Keratinocyte (primary cell): ENCODE measurements at regions not wholly inside any gene's neighbourhood (a gene's known extent, or its start where the extent isn't known, plus 50 kb on each side); places are given as distances from the start of the nearest gene placed in this dataset.

ENCODE experiments used
- EZH2 ChIP-seq: IDR thresholded peaks from one replicate; pipeline ENCODE4 v1.6.1; 2012; ENCODE audit warnings: inconsistent platforms, mild to moderate bottlenecking, low read length, moderate library complexity
- TF ChIP-seq, protein P1 (sequence below), 3 experiments: IDR thresholded peaks in 1 of 3; conservative IDR thresholded peaks in 1 of 3; optimal IDR thresholded peaks in 1 of 3; 2 replicates in 2 of 3; 3 replicates in 1 of 3; pipeline versions ENCODE3 to v1.5.1; 2011; ENCODE audit warnings: low read length in 3 of 3, mild to moderate bottlenecking in 3 of 3, moderate library complexity in 2 of 3, control low read depth in 1 of 3, inconsistent platforms in 1 of 3; ENCODE audit not compliant: insufficient read depth in 2 of 3; ENCODE audit errors: extremely low read depth in 1 of 3

GRCh38 chr5:132132138-132132537 lies 58.5 kb downstream of the CSF2 start:
- TF ChIP-seq, protein P1, sequence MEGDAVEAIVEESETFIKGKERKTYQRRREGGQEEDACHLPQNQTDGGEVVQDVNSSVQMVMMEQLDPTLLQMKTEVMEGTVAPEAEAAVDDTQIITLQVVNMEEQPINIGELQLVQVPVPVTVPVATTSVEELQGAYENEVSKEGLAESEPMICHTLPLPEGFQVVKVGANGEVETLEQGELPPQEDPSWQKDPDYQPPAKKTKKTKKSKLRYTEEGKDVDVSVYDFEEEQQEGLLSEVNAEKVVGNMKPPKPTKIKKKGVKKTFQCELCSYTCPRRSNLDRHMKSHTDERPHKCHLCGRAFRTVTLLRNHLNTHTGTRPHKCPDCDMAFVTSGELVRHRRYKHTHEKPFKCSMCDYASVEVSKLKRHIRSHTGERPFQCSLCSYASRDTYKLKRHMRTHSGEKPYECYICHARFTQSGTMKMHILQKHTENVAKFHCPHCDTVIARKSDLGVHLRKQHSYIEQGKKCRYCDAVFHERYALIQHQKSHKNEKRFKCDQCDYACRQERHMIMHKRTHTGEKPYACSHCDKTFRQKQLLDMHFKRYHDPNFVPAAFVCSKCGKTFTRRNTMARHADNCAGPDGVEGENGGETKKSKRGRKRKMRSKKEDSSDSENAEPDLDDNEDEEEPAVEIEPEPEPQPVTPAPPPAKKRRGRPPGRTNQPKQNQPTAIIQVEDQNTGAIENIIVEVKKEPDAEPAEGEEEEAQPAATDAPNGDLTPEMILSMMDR (optimal IDR thresholded peaks at IDR 0.05 in 1 of 3, IDR thresholded peaks at IDR 0.05 in 1 of 3, conservative IDR thresholded peaks at IDR 0.05 in 1 of 3; ENCODE audit: extremely low read depth in 1 of 3, insufficient read depth in 2 of 3, low read length in 3 of 3): no peak
- TF ChIP-seq EZH2: no peak
